Fibroblast of the aortic adventitia (primary cell): ENCODE measurements at regions not wholly inside any gene's neighbourhood (a gene's known extent, or its start where the extent isn't known, plus 50 kb on each side); places are given as distances from the start of the nearest gene placed in this dataset.
"Not testable (repeated sequence)": the region's sequence is repeated elsewhere in the genome, so short reads cannot be mapped to it uniquely, and the experiment has no call there.

Experiments
- DNase-seq: peaks from one replicate; pipeline ENCODE4 v3.0.0-alpha.2; 2010; ENCODE audit warnings: low read depth
- H3K4me3 ChIP-seq: 2 replicates; pipeline ENCODE4 v1.5.1; 2011; ENCODE audit warnings: low read depth, mild to moderate bottlenecking, control low read depth, low read length, moderate library complexity
- TF ChIP-seq, protein P1 (sequence below): IDR thresholded peaks from 2 replicates; pipeline ENCODE4 v1.5.1; 2011; ENCODE audit warnings: mild to moderate bottlenecking, low read length, control low read depth, inconsistent platforms; ENCODE audit not compliant: insufficient read depth

DNA sequence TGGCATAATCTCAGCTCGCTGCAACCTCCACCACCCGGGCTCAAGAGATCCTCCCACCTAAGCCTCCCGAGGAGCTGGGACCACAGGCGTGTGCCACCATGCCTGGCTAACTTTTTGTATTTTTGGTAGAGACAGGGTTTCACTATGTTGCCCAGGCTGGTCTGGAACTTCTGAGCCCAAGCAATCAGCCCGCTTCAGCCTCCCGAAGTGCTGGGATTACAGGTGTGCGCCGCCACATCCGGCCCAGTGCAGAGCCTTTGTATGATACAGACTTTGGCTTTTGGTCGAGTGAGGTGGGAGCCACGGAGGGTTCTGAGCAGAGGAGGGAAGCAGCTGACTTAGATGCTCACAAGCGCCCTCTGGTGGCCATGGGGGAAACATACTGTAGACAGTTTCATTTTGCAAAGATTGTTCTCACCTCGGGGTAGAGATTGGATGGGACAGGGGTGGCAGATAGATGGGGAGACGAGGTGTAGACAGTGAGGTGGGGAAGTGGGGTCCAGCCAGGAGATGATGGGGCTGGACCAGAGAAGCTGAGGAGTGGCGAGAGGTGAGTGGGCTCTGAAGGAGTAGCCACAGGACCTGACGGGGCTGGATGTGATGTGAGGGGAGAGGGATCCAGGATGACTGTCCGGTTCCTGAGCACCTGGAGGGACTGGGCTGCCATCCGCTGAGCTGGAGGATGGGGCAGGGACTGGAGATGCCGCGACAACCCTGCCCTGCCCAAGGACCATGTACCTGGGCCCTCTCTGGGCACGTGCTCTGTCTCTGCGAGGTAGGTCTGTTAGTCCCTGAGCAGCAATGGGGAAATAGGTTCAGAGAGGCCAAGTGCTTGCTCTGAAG, 105.1 kb downstream of the CRLF3 start:
- TF ChIP-seq, protein P1, sequence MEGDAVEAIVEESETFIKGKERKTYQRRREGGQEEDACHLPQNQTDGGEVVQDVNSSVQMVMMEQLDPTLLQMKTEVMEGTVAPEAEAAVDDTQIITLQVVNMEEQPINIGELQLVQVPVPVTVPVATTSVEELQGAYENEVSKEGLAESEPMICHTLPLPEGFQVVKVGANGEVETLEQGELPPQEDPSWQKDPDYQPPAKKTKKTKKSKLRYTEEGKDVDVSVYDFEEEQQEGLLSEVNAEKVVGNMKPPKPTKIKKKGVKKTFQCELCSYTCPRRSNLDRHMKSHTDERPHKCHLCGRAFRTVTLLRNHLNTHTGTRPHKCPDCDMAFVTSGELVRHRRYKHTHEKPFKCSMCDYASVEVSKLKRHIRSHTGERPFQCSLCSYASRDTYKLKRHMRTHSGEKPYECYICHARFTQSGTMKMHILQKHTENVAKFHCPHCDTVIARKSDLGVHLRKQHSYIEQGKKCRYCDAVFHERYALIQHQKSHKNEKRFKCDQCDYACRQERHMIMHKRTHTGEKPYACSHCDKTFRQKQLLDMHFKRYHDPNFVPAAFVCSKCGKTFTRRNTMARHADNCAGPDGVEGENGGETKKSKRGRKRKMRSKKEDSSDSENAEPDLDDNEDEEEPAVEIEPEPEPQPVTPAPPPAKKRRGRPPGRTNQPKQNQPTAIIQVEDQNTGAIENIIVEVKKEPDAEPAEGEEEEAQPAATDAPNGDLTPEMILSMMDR, result peak; percentile 63
- H3K4me3 ChIP-seq, result not testable (repeated sequence)
- DNase-seq, result peak; percentile 63

DNA sequence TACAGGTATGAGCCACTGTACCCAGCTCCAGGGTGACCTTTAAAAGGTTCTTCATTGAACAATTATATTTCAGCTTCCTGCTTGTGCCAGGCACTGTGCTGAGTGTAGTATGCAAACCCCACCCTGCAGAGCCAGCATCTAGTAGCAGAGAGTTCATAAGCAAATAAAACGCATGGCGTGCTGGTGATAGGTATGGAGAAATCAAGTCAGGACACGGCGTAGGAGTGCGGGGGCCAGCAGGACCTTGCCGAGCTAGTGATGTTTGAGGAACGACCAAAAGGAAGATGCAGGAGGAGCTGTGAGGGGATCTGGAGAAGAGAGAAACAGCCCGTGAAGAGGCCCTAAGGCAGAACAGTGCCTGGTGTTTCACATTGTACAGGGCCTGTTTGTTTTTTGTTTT, 105.8 kb downstream of the CRLF3 start:
- not testable (repeated sequence) for H3K4me3 ChIP-seq, DNase-seq

DNA sequence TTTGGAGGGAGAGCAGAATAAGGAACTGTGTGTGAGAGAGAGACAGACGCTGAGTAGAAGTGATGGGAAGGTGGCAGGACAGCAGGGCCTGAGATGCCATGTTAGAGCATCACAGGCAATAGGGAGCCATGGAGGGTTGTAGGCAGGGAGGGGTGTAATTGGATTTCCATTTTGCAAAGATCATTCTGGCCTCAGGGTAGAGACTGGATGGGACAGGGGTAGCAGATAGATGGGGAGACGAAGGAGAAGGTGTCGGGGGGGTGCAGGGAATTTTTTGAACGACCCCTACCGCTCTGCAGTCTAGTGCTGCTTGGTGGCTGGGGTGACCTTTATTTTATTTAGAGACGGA, 106.4 kb downstream of the CRLF3 start:
- not testable (repeated sequence) for DNase-seq, H3K4me3 ChIP-seq

DNA sequence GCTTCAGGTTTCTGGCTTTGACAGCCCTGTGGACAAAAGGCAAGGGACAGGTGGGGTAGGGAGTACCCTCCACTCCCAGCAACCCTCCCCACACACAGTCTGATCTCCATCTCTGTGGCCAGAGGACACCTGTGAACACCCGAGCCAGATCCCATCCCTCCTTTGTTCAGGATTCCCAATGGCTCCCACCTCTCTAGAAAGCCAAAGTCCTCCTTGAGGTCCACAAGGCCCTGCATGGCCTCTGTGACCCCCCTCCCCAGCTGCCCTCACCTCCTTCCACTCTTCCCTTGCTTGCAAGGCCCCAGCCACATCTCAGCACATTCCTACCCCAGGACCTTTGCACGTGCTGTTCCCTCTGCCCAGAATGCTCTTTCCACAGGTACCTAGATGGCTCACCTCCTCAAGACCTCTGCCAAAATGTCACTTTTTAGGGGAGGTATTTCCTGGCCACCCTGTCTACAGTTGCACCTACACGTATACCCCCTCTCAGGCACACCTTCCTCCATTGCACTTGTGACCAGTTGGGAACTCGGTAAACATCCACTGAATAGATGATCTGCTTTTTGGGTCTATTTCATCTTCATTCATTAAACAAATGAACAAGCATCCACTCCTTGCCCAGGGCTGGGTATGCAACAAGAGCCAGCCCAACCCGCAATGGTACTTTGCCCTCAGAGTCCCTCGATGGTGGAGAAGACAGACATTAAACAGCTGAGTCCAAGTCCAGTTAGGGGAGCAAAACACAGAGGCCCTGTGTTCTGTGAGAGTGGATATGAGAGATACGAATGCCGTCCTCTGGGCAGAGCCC, 107.0 kb downstream of the CRLF3 start:
- TF ChIP-seq, protein P1, result no peak
- no peak overlapping the region for H3K4me3 ChIP-seq
- no peak for DNase-seq

DNA sequence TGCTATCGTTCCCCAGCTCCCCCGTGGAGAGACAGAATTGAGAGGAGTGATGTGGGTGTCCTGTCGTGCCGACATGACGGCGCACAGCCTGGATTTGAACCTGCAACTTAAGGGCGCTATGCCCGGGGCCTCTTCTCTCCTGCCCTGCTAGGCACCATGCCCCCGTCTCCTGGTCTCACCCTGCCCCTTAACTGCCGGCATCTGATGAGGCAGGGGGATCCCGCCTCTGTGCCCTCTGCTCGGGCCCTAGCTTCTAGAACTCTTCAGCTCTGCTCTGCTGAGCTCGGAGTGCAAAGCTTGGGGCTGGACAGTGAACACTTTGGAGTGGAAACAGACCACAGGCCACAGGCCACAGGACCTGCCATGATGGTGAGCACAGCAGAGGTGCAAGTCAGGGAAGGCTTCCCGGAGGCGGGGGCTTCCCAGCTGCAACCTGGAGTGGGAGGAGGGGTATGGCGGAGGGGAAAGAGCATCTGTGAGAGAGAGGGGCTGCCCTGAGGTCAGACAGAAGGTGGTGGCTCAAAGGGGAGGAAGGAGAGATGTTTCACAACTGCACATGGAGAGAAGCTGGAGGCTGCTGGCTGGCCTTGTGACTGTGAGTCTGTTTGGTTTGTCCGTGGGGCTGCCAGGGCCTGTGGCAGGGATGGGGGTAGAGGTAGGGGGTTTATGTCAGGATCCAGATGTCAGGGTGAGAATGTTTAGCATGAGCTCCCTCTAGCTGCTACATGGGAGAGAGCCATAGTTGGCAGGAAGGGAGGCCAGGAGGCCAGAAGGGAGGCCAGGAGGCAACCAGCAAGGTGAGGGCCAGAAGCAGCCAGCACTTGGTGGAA, 107.8 kb downstream of the CRLF3 start:
- peak; percentile 20 for DNase-seq
- no peak overlapping the region for H3K4me3 ChIP-seq
- TF ChIP-seq, protein P1, result peak; percentile 17

DNA sequence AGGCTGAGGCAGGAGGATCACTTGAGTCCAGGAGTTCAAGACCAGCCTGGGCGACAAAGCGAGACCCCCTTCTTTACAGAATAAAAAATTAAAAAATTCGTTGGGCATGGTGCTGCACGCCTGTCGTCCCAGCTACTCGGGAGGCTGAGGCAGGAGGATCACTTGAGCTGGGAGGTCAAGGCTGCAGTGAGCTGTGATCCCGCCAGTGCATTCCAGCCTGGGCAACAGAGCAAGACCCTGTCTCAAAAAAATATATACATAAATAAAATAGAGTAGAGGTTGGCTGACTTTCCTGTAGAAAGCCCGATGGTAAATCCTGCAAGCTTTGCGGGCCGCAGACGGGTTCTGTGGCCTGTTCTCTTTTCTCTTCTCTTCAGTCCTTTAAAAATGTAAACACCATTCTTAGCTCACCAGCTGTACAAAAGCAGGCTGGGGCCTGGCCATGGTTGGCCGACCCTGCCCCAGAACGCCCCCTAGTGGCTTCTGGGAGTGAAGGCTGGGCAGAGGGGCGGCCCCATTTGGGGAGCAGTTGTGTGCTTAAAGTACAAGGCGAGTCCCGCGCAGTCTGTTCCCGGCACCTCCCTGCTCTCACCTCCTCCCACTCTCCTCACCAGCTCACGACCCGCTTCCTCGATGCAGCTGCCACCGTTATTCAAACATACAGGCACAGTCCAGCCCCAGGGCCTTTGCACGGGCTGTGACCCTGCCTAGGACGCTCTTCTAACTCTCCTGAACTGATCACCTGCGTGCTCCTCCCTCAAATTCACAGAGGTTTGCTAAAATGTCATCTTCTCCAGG, 109.5 kb downstream of the CRLF3 start:
- TF ChIP-seq, protein P1, result peak; percentile 50
- H3K4me3 ChIP-seq, result not testable (repeated sequence)
- DNase-seq, result peak; percentile 33

DNA sequence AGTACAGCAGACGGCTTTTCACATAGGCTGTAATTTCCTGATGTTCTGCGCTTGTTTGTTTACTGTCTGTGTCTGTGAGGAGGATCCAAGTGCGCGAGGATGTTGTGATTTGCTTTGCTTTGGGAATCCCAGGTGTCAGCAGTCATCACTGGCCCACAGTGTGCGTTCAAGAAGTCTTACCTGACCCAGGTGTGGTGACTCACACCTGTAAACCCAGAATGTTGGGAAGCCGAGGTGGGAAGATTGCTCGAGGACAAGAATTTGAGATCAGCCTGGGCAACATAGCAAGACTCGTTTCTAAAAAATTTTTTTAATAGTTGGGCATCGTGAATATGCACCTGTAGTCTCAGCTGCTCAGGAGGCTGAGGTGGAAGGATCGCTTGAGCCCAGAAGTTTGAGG, 110.7 kb downstream of the CRLF3 start:
- not testable (repeated sequence) for DNase-seq, H3K4me3 ChIP-seq

DNA sequence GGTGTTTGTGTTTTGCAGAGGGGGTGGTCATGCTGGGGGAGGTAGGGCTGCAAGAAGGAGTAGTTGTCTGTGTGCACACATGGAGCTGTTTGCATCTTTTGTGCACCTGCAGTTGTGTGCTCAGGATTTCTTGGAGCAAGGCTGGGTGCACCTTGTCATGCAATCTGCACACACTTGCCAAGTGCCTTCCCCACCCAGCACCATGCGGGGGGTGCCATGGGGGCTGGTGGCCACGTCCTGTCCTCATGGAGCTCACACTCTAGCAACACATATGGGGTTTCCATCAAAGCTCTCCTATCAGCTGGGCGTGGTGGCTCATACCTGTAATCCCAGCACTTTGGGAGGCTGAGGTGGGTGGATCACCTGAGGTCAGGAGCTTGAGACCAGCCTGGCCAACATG, 111.6 kb downstream of the CRLF3 start:
- not testable (repeated sequence) for H3K4me3 ChIP-seq, DNase-seq

DNA sequence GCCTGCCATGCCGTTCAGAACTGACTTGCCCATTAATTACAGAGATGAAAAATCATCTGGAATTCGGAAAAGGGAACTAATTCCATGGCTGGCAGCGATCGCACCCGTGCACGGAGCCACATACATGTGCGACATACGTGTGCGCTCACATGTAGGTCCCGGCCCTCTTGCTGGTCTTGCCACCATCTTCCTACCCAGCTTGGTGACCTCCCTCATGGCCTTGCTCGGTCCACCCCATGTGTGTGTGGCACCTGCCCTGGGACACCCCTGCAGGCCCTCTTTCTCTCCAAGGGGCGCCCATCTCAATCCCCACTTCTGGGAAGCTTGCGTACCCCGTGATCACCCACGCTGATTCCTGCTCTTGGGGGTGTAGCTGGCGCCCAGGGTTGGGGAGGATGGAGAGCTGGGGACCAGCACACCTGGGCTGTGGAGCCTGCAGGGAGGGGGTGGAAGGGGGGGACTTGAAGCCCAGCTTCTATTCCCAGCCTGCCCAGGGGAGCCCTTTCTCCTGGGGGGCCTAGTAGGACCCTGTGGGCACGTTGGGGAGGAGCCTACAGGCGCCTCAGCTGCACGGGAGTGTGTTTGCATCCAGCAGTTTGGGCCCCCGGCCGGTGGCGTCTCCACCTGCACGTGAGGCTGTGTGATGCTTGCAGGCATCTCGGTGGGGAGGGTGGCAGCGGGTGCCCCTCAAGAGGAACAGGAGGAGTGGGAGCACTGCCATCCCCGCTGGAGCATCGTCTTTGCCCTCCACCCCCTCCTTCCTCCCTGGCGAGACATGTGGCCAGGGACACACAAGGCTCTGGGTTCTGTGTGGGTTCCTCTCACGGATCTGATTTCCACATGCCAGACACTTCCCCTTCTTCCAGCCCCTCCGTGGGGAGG, 112.6 kb downstream of the CRLF3 start:
- not testable (repeated sequence) for H3K4me3 ChIP-seq, DNase-seq

DNA sequence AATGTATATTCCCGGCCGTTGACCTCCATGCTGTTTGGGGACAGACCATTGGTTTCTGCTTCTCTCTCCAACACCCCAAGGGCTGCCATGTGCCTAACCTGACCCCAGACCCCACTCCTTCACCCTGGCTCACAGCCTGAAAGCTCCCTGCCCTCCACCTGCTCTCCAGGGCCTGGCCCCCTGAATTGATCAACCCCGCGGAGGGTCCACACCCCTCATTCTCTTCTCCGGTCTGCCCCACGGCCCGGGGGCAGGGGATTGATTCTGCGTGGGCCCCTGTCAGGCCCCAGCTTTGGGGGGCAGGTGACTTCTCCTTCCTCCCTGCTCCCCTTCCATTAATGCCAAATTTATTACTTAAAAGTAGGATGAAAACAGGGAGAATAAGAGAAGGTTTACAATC, 113.3 kb downstream of the CRLF3 start:
- peak overlapping the region; percentile 79 for H3K4me3 ChIP-seq
- not testable (repeated sequence) for DNase-seq
